HG02588 (cell line): ENCODE measurements at regions not wholly inside any gene's neighbourhood (a gene's known extent, or its start where the extent isn't known, plus 50 kb on each side); places are given as distances from the start of the nearest gene placed in this dataset.

ENCODE experiments used
- ATAC-seq: cut with Tn5 transposase; IDR thresholded peaks from one replicate; pipeline ENCODE4 v1.9.1; 2021; ENCODE audit warnings: mild to moderate bottlenecking, moderate library complexity; ENCODE audit not compliant: unreplicated experiment

DNA sequence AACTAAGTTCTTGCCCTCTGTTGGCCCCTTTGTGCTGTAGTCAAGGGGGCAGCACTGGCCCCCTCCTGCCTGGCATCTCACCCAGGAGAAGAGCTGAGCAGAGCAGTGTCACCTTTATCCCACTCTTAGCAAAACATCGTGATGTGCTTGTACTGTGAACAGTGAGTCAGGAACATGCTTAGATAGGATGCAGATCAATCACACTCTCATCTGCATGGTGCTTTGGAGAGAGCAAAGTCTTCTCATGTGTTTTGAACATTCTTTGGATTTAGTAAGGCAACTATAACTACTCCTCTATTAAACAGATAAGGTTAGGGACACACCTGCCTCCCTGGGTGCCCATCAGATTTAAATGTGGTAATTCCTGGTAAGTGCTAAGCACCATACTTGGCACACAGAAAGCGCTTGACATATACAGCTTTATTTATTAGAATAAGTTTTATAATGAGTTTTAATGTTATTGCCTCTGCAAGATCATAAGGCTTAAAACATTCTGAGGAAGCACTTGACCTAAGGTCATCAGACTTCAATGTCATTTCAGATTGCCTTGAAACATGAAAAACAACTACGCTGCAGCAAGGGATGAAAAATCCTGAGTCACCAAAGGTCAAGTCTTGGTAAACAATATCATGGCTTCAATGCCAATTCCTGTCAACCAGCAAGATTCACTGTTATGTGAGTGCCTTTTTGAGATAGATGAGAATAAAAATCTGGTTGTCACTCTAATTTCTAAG lies 82.4 kb upstream of the IRS2 start:
- no peak for ATAC-seq

DNA sequence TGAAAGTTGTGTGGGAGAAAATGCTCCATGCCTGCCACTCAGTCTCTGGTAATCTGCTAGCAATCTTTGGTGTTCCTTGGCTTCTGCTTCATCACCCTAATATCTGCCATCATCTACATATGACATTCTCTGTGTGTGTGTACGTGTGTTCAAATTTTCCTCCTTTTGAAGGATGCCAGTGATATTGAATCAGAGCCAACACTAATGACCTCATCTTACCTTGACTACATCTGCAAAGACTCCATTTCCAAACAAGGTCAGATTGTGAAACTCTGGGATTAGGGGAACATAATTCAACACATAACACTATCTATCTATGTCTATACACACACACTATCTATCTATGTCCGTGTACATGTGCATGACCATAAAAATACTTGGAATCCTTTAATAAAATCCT lies 81.4 kb upstream of the IRS2 start:
- no peak for ATAC-seq

DNA sequence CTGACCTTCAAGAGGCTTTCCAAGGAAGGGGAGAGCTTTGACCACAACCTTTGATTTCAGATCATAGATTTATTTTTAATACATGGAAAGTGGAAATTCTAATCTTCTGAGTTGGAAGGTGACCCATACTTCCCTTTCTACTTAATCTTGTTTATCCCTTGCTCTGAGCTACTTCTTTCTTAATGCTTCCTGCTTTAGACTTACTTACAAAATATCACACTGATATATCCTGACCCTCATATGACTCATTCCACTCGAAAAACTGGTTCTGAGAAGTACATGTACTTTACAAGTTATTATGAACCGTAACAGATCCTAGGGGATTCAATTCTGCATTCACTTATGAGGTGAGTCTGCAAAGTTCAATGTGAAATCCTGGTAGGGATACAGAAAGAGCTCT lies 76.2 kb upstream of the IRS2 start:
- no peak for ATAC-seq

DNA sequence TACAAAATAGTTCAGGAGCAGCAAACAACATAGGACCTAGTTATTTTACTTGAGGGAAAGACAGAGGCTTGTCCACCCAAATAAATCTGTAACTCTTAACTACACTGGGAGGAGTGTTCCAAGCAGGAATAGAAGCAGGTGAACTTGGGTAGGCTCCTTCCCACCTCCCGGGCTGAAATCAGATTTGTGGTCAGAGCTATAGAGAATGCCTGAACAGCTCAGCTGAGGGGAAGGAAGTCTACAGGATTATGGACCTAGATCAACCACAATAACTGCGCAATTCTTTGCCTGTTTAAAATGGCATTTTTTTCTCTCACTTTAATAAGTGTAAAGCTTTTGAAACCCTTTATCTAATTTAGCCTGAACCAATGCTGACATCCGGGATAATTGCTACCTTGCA lies 73.5 kb upstream of the IRS2 start:
- no peak for ATAC-seq

DNA sequence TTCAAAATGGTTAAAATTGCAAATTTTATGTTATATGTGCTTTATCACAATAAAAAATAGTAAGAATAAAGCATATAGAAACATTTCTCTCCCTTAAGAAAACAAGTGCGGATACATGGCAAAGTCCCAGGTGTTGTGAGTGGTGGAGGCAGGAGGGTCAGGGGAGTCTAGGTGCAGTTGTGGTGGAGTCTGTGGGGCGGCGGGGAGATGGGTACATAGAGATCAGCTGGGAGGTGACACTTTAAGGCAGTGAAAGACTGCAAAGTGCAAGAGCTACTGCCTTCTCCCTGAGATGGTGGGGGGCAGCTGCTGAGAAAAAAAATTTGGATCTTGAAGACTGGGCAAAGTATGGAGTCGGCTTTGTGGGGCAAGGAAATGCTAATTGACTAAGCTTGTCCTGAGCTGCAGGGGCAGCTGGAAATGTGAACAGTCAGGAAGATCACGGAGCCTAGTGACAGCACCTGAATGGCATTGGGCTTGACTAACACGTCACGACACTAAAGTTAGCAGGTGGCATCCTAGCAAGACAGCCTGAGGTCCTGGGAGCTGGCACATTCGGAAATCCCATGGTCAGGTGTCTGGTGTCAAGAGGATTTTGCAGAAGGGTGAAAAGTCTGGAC lies 72.9 kb upstream of the IRS2 start:
- no peak for ATAC-seq

DNA sequence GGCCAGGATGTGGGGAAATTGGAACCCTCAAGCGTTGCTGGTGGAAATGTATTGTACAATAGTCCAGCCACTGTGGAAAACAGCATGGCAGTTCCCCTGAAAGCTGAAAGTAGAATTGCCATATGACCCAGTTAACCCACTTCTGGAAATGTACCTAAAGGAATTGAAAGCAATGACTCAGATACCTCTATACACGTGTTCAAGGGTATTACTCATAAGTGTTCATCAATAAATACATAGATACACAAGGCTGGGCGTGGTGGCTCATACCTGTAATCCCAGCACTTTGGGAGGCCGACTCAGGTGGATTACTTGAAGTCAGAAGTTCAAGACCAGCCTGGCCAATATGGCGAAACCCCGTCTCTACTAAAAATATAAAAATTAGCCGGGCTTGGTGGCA lies 71.9 kb upstream of the IRS2 start:
- ATAC-seq, result no peak

DNA sequence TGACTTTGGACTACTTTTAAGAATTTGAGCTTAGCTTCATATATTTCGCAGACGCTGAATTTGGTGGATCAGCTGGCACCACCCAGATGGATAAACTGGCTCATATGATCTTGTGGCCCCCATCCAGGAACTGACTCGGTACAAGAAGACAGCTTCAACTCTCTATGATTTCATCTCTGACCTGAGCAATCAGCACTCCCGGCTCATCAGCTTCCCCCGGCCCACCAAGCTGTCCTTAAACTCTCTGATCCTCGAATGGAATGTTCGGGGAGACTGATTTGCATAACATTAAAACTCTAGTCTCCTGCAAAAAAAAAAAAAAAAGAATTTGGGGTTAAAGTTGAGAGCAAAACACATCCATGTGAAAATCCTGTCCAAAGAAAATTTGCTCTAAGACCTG lies 71.4 kb upstream of the IRS2 start:
- ATAC-seq, result no peak

DNA sequence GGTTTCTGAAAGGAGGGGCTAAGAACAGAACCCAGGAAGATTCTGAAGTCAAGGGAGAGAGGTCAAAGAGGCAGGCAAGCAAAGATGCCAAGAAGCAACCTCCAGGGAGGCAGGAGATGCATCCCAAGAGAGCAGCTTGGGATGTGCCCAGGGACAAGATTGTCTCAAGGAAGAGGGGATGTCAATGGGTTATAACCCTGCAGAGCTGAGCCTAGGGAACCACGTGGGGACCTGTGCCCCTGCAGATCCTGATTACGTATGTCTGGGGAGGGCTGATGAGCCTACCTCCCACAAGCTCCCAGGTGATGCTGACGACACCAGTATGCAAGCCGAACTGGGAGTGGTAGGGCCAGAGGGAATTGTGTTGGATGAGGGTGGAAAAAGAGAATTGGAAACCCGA lies 70.9 kb upstream of the IRS2 start:
- ATAC-seq, result no peak

DNA sequence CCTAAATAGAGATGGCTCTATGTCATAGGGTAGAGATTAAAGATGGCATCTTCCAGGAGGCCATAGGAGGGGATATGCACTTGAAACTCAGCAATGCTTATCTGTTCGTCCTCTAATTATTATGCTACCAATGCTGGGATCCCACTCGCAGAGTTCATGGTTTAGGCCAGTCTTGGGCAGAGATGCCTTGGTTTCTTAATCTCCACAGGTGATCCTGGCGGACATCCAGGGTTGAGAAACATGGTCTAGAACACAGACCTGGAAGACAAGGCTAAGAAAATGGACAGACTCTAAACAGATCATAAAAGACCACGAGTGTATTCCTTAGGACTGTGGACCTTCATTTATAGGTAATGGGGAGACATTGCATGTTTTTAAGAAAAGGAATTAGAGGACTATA lies 70.0 kb upstream of the IRS2 start:
- ATAC-seq, result no peak

DNA sequence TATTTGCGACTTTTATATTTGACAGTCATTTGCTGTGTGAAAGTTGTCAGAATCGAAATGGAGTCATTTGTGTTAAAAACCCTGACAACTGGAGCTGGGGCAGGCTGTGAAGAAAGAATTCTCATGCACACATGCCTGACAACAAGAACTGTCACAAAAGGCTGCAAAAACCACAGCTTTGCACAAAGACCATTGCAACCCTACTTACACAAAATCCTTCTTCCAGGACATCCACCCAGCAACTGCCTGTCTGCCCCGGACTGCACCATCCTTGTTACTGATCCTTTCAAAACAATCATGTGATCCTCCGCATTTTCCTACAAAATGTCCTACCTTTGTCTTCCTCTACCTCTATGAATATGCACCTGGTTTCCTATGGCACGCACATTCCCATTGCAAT lies 66.8 kb upstream of the IRS2 start:
- no peak for ATAC-seq

DNA sequence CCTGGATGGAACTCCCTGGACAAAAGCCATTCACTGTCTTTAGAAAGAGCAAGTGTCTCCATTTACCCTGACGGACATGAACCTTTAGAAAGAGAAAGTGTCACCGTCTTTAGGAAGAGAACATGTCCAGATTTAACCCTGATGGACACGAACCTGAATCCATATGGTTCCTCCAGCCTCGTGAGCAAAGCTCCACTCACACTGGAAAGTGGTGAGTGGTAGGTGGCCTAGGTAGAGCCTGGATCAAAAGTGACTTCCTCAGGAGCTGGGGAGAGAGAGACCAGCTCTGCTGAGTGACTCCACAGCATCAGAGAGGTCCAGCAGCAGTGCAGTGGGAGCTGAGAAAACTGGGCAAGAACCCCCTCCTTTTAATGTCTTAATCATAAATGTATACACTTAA lies 59.8 kb upstream of the IRS2 start:
- ATAC-seq, result no peak

DNA sequence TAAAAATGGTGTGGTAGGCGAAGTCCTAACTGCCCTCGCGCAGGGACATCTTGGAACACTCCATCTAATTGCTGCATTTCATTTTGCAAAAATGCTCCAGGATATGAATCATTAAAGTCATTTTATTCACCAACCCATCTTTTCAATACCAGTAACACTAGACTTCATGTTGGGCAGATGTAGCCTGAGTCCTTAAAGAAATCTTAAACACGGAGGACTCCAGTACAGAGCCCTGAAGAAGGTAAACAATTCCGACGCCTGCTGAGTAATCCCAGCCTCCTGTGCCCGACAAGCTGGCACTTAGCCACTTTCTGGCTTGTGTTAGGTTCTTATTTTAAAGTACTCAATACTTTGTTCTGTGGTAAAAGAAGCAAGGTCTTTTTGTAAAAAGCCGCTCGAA lies 58.0 kb upstream of the IRS2 start:
- ATAC-seq, result no peak

DNA sequence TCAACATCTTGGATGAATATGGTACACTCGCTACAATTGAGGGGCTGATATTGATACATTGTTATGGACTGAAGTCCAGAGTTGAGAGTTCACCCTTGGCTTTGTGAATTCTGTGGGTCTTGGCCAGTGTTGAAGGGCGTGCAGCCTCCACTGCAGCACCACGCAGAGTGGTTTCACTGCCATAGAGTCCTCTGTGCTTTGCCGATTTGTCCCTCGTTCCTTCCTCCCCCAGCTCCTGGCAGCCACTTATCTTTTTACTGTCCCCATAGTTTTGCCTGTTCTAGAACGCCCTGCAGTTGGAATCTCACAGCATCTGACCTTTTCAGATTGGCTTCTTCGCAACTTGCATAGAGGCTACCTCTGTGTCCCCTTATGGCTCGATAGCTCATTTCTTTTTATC lies 57.3 kb upstream of the IRS2 start:
- no peak for ATAC-seq

DNA sequence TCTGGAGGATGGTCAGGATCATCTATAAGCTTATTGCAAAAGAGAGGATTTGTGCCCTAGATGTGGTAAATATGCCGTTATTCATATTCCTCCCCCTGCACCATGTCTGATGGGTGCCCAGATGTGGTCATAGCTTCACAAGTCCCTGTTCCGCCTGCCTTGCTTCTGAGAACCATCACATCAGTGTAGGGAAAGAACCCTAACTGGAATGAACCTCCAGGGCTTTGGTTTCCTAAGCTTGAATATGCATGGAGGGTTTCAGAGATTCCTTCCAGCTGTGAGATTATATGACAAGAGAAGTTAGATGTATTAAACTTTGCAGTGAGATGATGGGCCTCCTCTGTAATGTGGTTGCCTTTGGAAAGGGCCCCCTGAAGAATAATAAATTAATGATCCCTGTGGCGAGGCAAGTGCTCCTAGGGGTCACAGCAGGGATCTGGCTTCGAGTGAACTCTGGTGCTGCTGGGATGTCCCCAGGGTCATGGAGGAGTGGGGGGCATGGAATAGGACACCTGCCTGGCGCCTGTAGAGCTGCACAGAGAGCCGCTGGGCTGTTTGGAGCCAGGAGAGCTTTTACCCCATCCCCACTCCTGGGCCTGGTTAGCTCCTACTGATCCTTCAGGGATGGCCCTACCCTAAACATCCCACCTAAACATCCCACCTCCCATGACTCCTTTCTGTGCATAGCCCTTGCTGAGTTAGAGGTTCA lies 56.0 kb upstream of the IRS2 start:
- no peak for ATAC-seq

DNA sequence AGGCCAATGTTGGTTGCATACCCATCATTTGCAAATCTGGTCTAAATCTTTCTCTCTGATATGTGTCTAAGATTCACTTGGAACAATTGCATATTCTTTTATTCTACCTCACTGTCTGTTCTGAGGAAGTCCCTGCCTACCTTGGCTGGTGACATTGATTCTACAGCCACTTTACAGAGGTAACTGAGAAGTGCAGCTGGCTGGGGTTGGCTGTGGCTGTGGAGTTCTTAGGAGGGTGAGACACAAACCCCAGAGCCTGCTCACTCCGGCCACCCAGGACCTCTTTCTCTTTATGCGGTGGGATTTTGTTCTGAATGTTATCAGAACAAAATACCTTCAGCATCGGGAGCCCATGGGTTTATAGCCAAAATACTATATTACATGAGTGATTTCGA lies 54.5 kb upstream of the IRS2 start:
- ATAC-seq, result no peak

DNA sequence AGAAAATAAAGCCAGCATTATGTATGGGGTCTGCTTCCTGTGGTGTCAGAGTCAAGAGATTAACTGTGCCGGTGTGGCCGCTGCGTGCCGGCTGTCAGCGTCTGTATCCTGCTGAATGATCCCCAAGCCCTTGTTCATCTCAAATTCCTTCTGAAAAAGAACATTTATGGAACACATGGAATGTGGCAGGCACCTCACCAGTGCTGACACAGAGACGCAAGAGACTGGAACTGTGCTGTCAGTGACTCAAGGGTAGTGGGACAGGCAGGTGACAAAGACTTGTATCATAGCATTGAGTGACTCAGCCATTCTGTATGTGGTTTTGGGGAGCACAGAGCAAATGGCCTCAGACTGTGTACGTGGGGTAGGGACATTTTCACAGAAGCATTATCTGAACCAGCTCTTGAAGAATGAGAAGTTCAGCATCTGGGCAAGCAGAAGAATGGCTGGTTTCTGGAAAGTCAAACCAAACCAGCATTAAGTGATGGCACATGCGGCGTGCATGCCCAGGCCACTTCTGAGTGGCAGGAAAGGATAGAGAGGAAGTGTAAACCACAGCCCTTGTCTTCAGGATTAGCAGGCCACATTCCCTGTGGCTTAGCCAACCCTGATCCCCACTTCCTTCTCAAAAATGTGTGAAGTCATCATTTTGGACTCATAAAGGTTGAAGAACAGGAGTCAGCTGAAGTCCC lies 54.0 kb upstream of the IRS2 start:
- ATAC-seq, result no peak

DNA sequence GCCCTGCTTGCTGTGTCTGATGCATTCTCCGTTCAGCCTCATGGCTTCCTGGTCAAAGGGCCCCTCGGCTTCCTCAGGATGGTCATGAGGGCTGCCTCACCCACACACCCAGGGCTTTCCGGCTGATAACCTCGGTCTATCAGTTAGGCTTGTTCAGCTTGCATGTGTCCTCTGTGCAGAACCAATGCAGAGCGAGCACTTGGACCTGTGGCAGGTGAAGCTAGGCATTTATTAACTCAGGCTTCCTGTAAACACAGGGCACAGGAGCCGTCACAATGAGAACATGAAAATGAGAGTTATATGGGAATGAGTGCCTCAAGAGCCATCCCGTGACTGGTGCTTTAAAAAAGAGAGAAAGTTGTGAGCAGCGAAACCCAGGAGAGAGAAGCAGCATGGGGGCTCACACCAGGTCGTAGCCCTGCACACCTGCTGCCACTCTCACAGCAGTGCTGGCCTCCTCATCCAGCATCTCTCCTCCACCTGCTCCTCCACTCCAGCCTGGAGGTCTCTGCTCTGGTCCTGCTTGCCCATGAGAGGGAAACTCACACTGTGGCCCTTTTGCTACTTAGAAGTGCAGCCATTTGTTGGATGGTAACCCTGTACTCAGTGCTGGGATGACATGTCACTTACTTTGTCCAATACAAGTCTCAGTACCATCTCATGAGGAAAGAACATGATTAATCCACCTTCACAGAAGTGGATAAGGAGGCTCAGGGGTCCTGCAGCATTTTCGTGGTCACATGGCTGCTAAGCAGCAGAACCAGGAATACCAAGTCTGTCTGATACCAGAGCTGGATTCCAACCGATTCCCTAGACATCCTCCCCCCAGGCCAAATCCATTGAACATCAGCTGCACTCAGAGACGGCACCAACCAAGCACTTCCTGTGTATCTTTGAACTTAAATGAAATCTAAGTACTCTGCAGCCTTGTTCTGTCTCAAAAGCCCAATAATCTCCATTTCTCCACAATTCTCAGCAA lies 50.5 kb upstream of the IRS2 start:
- ATAC-seq, result peak; percentile 60
